ENCODE measurements at regions not wholly inside any gene's neighbourhood (a gene's known extent, or its start where the extent isn't known, plus 50 kb on each side); places are given as distances from the start of the nearest gene placed in this dataset.

DNA sequence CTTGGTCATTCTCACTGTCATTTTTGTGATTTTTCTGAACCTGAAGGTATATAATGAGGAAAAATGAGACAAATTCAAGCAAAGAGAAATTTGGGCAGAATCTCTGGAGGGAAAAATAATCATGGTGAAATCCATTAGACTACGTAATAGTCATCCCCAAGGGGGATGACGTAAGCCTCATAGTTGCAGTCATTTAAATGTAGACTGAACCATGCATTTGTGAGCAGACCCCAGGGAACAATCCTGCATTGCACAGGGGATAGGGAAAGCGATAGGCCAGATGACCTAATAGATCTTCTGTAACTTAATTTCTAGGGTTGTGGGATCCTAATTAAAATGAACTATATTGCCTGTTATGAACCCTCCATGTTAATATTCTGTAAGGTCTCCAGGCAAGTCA is 167.4 kb upstream of the C1orf21 start:
- DNase-seq (ENCODE audit: low read depth) = no peak

DNA sequence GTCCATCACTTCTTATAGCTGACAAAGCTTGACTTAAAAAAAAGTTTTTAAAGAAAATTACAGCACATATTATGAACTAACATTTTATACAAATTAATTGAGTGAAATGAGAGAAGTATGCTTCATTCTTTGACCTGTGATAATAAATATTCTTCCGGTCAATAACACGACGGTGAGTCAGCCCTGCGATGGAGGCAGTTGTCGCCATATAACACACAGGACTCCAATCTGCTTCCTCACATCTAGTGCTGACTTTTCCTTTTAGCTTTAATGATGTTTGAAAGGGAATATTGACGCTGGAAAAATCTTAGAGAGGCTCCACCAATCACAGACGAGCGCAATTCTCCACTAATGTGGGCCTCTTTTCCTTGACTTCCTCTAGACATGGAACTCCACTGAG is 166.9 kb upstream of the C1orf21 start:
- no peak for DNase-seq (ENCODE audit: low read depth)

GRCh38 chr1:184221087-184221486 is 165.7 kb upstream of the C1orf21 start:
- DNase-seq (ENCODE audit: low read depth) = no peak

DNA sequence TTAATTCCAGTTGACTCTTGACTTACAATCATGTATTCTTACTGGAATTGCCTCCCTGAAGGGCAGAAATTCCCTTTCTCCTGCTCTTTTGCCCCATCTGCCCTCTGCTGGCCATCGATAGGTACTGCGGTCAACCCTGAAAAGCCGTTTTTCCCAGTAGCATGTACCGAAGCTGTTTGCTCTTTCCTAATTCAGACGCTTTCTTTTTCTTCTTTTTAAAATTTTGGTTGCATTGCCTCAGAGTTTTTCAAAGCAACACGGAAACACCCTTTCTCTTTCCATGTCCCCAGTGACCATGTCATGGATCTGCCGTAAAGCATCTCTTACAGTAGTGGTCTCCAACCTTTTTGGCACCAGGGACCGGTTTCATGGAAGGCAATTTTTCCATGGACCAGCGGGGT is 164.2 kb upstream of the C1orf21 start:
- DNase-seq (ENCODE audit: low read depth) = peak; percentile 44

GRCh38 chr1:184223216-184223615 is 163.6 kb upstream of the C1orf21 start:
- DNase-seq (ENCODE audit: low read depth) = no peak

GRCh38 chr1:184225283-184226099 is 161.3 kb upstream of the C1orf21 start:
- DNase-seq (ENCODE audit: low read depth) = no peak

GRCh38 chr1:184226100-184226487 is 160.7 kb upstream of the C1orf21 start:
- no peak for DNase-seq (ENCODE audit: low read depth)

GRCh38 chr1:184228558-184228957 is 158.3 kb upstream of the C1orf21 start:
- DNase-seq (ENCODE audit: low read depth) = no peak

- DNase-seq (ENCODE audit: low read depth) = no peak
Observed at GRCh38 chr1:184237588-184237987, 149.2 kb upstream of the C1orf21 start.

GRCh38 chr1:184241446-184241845 is 145.4 kb upstream of the C1orf21 start:
- DNase-seq (ENCODE audit: low read depth) = no peak

- peak; percentile 31 for DNase-seq (ENCODE audit: low read depth)
Observed at GRCh38 chr1:184242507-184242943, 144.3 kb upstream of the C1orf21 start.

DNA sequence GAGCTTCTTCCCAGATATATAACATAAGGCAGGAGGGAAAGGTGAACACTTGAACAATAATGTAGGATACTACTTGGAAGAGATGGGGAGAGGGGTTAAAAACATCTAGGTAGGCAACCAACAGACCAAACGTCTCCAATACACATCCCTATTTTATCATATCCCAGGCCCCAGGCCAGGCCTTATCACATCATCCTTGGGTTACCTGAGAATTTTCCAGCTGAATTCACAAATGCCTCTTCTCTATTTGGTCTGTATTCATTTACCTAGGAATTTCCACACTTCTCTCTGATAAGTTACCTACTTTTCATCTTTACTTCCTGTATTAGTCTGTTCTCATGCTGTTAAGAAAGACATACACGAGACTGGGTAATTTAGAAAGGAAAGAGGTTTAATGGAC is 141.9 kb upstream of the C1orf21 start:
- no peak for DNase-seq (ENCODE audit: low read depth)

DNA sequence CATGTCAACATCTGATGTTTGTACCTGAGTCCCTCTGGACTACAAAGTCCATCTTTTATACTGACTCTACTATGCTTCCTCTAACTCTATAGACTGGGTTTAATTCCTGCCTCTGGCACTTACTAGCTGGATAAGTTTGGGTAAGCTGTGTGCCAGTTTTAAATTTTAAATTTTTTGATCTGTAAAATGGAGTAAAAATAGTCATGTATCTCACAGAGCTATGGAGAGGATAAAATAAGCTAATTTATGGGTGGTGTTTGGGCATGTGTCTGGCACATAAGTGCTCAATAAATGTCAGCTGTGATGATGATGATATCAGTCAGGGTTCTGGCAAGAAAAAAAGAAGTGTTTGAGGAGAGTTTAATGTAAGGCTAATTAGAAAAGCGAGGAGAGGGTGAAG is 139.2 kb upstream of the C1orf21 start:
- no peak for DNase-seq (ENCODE audit: low read depth)

- no peak for DNase-seq (ENCODE audit: low read depth)
Observed at GRCh38 chr1:184253921-184254320, 132.9 kb upstream of the C1orf21 start.

DNA sequence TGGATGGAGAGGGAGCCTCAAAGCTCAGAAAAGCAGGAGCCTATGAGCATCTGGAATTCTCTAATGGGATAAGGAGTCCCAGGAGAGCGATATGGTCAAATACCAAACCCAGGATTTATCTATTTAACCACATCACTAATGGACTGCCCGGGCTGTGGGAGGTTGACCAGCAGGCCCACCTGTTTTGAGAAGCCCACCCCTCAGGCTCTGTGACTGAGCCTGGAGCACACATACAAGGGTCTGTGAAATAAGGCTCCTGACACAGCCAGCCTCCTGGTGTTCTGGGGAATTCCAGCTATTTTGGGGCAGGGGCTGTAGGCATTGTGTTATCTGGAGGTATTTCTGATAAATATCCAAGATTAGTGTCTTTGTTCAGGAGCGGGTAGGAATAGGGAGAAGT is 132.0 kb upstream of the C1orf21 start:
- DNase-seq (ENCODE audit: low read depth) = no peak

GRCh38 chr1:184255560-184255959 is 131.3 kb upstream of the C1orf21 start:
- DNase-seq (ENCODE audit: low read depth) = no peak

DNA sequence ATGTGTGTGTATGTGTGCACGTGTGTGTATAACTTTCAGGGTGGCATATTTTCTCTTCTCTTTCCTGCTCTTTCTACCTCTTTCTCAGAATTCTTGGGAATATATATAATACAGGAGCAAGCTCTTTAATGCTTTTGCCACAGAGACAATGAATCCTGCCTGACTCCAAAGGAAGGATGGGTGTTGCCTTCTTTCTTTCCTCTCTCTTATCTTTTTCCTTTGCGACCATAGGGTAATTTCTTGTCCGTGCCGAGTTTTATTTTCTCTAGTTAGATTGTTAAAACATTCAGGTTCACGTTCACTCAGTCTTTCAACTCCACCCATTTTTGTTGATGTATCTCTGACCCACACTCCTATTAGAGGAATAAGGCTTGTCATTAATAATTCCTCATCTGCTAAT is 129.0 kb upstream of the C1orf21 start:
- no peak for DNase-seq (ENCODE audit: low read depth)

- no peak for DNase-seq (ENCODE audit: low read depth)
Observed at GRCh38 chr1:184258525-184258924, 128.3 kb upstream of the C1orf21 start.

DNA sequence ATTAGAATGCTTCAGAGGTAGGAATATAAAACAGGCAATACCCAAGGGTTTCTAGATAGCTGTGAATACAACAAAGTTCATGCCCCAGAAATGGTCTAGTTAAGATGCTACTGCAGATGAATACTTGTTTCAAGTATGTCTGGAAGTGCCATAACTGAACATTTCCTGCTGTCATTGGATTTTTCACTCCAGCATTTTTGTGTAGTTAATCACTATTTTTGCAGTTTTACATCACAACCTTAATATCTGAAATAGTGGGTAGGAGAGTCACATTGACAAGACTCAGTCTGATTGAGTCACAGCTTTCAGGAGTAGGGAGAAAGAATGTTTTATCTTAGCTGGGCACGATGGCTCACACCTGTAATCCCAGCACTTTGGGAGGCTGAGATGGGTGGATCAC is 126.4 kb upstream of the C1orf21 start:
- no peak for DNase-seq (ENCODE audit: low read depth)

GRCh38 chr1:184262109-184262508 is 124.7 kb upstream of the C1orf21 start:
- no peak for DNase-seq (ENCODE audit: low read depth)

DNA sequence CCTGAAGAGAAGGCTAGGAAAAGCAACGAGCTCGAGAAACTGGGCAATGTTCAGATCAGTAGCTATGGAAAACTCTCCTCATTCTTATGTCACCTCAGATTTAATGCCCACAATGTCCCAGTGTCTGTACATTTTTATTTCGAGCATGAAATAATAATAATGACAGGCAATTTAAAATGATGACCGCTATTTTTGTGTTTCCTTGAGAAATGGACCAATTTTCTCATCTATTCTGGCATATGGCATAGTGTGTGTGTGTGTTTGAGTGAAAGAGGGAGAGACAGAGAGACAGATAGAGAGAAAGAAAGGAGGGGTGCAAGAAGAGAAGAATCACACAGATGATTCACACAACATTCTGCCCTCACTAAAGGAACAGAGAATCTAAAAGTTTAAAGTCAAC is 119.1 kb upstream of the C1orf21 start:
- no peak for DNase-seq (ENCODE audit: low read depth)

- DNase-seq (ENCODE audit: low read depth) = no peak
Observed at GRCh38 chr1:184270556-184270955, 116.3 kb upstream of the C1orf21 start.

GRCh38 chr1:184272175-184272866 is 114.5 kb upstream of the C1orf21 start:
- no peak for DNase-seq (ENCODE audit: low read depth)

DNA sequence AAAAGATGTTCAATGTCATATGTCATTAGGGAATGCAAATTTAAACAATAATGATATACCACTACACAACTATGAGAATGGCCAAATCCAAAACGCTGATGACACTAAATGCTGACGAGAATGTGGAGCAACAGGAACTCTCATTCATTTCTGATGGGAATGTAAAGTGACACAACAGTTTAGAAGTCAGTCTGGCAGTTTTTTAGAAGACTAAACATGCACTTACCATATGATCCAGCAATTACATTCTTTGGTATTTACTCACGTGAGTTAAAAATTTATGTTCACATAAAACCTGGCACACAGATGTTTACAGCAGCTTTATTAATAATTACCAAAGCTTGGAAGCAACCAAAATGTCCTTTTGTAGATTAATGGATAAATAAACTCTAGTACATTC is 110.4 kb upstream of the C1orf21 start:
- peak; percentile 9 for DNase-seq (ENCODE audit: low read depth)
